Activated CD4-positive, alpha-beta memory T cell treated with anti-CD3 and anti-CD28 coated beads, Interleukin-2, amount 10 ng/mL, durations not matched to agents 7 days and 5 days (primary cell): ENCODE measurements at regions not wholly inside any gene's neighbourhood (a gene's known extent, or its start where the extent isn't known, plus 50 kb on each side); places are given as distances from the start of the nearest gene placed in this dataset.
"Not testable (repeated sequence)": the region's sequence is repeated elsewhere in the genome, so short reads cannot be mapped to it uniquely, and the experiment has no call there.

Experiments
- CTCF ChIA-PET: fragments of 350-600 bp; sonication (Branson Sonifier 250); formaldehyde crosslinking; loops from one replicate; lab custom pipeline; 2021; ENCODE audit warnings: antibody characterized with exemption, inconsistent platforms; lab: Charles Lee
- POLR2A ChIA-PET: fragments of 350-600 bp; sonication (Branson Sonifier 250); formaldehyde crosslinking; loops from one replicate; lab custom pipeline; 2021; ENCODE audit warnings: antibody characterized with exemption; lab: Charles Lee
- DNase-seq: peaks from one replicate; pipeline ENCODE4 v3.0.0-alpha.2; 2020
- H3K27ac Mint-ChIP-seq: one replicate; pipeline ENCODE4 v1.8.0; 2021; ENCODE audit warnings: mild to moderate bottlenecking, mixed read lengths
- H3K27me3 Mint-ChIP-seq: one replicate; pipeline ENCODE4 v1.8.0; 2021; ENCODE audit warnings: mixed read lengths
- H3K36me3 Mint-ChIP-seq: one replicate; pipeline ENCODE4 v1.8.0; 2021; ENCODE audit warnings: low read depth, mixed read lengths
- H3K4me1 Mint-ChIP-seq: one replicate; pipeline ENCODE4 v1.8.0; 2021; ENCODE audit warnings: mixed read lengths
- H3K4me3 Mint-ChIP-seq: one replicate; pipeline ENCODE4 v1.8.0; 2021; ENCODE audit warnings: mild to moderate bottlenecking, mixed read lengths
- H3K9me3 Mint-ChIP-seq: one replicate; pipeline ENCODE4 v1.8.0; 2021; ENCODE audit warnings: mixed read lengths

DNA sequence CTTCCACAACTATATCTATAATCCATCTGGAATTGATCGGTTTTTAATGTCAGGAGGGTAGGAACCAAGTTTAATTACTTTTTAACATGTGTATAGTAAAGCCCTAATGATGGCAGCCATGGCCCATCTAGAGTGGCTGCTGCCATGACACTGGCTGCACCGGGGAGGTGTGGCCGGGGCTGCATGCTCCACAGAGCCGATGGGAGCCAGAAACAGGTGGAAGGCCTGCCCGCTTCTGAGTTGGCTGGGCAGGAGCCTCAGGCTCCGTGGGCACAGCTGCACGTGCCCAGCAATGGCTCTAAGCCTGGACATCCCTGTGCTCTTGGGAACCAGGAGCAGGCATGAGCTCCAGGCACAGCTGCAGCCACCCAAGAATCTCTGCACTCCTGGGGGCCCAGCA lies 73.0 kb downstream of the GBP6 start:
- Mint-ChIP-seq H3K36me3 (peaks cover 14% of the 10 kb centered on the region), H3K27me3 (no peaks in the 10 kb centered on the region), H3K4me3 (no peak overlapping the region), H3K9me3 (peaks cover 26% of the 10 kb centered on the region), H3K4me1 (peaks cover 3% of the 10 kb centered on the region), H3K27ac (no peak overlapping the region)
- POLR2A ChIA-PET, result no interaction called here
- CTCF ChIA-PET, result no interaction called here
- DNase-seq, result no peak

DNA sequence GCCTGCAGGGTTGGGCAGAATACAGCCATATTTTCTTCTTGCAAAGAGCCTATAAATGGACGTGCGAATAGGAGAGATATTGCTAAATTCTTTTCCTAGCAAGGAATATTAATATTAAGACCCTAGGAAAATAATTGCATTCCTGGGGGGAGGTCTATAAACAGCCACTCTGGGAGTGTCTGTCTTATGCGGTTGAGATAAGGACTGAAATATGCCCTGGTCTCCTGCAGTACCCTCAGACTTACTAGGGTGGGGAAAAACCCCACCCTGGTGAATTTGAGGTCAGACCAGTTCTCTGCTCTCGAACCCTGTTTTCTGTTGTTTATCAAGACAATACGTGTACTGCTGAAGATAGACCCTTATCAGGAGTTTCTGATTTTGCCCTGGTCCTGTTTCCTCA lies 74.4 kb downstream of the GBP6 start:
- Mint-ChIP-seq H3K9me3 (peaks cover 28% of the 10 kb centered on the region), H3K36me3 (peaks cover 17% of the 10 kb centered on the region)
- H3K27ac Mint-ChIP-seq, H3K27me3 Mint-ChIP-seq, H3K4me1 Mint-ChIP-seq, POLR2A ChIA-PET, CTCF ChIA-PET, H3K4me3 Mint-ChIP-seq, DNase-seq: not testable (repeated sequence)

DNA sequence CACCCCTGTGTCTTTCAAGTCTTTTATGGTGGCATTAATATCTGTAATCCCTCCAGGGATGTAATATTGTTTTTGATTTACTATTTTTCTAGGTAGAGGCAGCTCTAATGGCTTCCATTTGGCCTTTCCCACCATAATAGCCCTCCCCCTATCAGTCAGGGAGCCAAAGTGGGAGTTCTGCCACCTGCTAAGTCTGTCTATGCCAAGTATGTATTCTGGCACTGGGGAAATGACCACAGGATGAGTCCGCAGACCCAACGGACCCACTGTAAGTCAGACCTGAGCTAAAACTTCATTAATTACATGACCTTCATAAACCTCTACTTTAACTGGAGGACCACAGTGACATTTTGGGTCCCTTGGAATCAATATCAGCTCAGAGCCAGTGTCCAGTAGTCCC lies 77.1 kb downstream of the GBP6 start:
- Mint-ChIP-seq H3K27ac (no peak overlapping the region), H3K27me3 (no peaks in the 10 kb centered on the region), H3K4me3 (no peak overlapping the region), H3K9me3 (peaks cover 28% of the 10 kb centered on the region), H3K36me3 (peaks cover 17% of the 10 kb centered on the region), H3K4me1 (no peaks in the 10 kb centered on the region)
- DNase-seq, result no peak
- CTCF ChIA-PET, result no interaction called here
- POLR2A ChIA-PET, result no interaction called here

DNA sequence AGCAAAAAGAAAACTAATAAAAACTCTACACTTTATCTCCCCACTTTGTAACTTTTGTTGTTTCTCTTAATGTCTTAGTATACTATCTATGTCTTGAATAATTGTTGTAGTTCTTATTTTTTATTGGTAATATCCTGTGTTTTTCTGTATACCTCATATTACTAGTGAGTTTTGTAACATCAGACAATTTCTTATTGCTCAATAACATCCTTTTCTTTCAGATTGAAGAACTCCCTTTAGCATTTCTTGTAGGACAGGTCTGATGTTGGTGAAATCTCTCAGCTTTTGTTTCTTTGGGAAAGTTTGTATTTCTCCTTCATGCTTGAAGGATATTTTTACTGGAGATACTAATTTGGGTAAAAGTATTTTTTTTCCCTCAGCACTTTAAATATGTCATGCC lies 79.8 kb upstream of the LRRC8B start:
- H3K36me3 Mint-ChIP-seq, result peaks cover 7% of the 10 kb centered on the region
- peaks cover 12% of the 10 kb centered on the region for H3K27me3 Mint-ChIP-seq
- ChIA-PET POLR2A (no interaction called here), CTCF (interaction anchor here (0.8 to 1.4 kb wide), 2 partner anchors 11 to 437 kb away, joined by 4 read pairs; no protein-coding TSS in a partner anchor)
- DNase-seq, result no peak
- no peak overlapping the region for H3K27ac Mint-ChIP-seq
- no peaks in the 10 kb centered on the region for H3K4me1 Mint-ChIP-seq
- peaks cover 9% of the 10 kb centered on the region for H3K9me3 Mint-ChIP-seq
- H3K4me3 Mint-ChIP-seq, result no peak overlapping the region

DNA sequence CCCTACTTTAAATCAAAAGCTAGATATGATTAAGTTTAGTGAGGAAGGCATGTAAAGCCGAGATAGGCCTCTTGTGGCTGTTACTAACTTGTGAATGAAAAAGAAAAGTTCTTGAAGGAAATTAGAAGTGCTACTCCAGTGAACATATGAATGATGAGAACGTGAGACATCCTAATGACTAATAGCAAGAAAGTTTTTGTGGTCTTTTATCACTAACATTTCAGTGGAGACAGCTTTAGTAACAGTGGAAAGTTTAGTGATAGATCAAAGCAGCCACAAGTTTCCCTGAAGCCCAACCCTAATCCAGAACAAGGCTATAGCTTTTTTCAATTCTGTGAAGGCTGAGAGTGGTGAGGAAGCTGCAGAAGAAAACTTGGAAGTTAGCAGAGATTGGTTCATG lies 73.6 kb upstream of the LRRC8B start:
- Mint-ChIP-seq H3K4me3 (no peak overlapping the region), H3K4me1 (peaks cover 10% of the 10 kb centered on the region), H3K27ac (peak overlapping the region; percentile 1), H3K36me3 (no peaks in the 10 kb centered on the region), H3K27me3 (peaks cover 40% of the 10 kb centered on the region), H3K9me3 (no peaks in the 10 kb centered on the region)
- DNase-seq, result no peak
- ChIA-PET CTCF (interaction anchor here (1.3 to 1.6 kb wide), 3 partner anchors 93 to 467 kb away, joined by 4 to 7 read pairs (median 4); no protein-coding TSS in a partner anchor), POLR2A (interaction anchor here (1.3 to 1.6 kb wide), 2 partner anchors 160 to 429 kb away, joined by 4 read pairs; no protein-coding TSS in a partner anchor)

DNA sequence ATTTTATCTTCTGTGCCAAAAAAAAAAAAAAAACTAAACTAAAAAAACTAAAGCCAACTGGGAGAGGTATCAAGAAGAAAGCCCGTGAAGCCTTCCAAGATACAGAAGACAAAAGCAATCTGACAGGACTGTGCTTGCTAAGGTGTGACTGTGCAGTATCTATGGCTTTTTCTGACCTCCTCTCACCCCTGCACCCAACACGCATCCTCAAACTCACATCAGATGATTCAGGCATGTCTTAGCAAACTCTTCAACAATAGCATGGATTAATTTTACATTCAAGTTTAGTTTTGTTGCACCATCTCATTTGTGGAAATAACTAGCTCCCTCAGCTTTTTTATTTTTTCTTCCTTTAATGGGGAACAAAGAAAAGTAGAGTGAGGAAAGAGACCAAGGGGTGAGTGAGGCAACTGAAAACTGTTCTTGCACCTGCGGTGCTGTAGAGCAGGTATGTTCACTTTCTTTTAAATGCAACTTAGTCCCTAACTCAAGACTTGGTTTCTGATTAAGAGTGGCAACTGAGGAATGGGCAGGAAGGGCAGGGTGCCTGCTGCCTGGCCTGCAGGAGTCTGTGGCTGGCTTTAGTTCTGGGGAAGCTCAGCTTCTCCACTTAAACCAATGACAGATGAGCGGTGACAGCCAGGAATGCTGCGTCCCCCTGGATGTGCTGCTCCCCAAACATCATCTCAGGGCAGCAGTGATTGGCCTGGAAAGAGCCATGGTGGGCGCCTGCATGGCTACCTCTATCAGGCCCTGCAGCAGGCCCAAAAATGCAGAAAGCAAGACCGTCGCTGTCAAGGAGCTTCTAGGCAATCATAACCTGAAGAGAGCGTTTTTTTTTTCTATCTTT lies 71.3 kb upstream of the LRRC8B start:
- no peak for DNase-seq
- CTCF ChIA-PET, result interaction anchor here (0.9 to 2.2 kb wide), 15 partner anchors 11 to 522 kb away, joined by 3 to 11 read pairs (median 5); partner anchors contain the start of gene GBP1
- peaks cover 45% of the 10 kb centered on the region for H3K27me3 Mint-ChIP-seq
- no peak overlapping the region for H3K4me3 Mint-ChIP-seq
- H3K4me1 Mint-ChIP-seq, result peaks cover 10% of the 10 kb centered on the region
- H3K27ac Mint-ChIP-seq, result no peak overlapping the region
- H3K9me3 Mint-ChIP-seq, result no peaks in the 10 kb centered on the region
- no peaks in the 10 kb centered on the region for H3K36me3 Mint-ChIP-seq
- POLR2A ChIA-PET, result no interaction called here

DNA sequence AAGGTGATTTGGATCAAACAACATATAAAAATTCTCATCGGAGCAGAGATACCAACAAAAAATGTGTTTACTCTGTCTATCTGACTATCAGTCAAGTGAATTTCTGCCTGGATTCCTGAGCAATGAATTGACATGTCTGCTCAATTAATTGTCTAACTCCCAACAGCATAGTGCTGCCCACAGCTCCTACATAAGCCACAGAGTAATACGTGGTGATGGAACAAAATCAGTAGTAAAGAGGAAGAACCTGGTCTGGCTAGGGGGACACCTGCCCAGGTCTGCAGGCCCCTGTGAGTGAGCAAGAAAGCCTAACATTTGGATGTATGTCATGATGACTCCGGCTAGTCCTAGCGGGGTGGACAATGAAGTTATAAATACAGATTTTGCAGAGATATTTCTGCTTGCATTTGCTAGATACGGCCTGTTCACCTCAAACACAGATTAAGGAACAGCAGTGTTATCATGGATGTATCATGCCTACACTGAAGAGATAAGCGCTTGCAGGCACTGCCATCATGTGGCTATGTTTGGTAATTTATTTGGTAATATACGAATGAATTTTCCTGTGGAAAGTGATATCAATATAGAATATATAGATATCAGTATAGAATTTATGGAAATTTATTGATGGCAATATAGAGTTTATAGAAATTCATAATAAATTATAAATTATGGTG lies 69.6 kb upstream of the LRRC8B start:
- peaks cover 10% of the 10 kb centered on the region for H3K4me1 Mint-ChIP-seq
- no peaks in the 10 kb centered on the region for H3K9me3 Mint-ChIP-seq
- peak; percentile 70 for DNase-seq
- H3K27me3 Mint-ChIP-seq, result peaks cover 45% of the 10 kb centered on the region
- POLR2A ChIA-PET, result no interaction called here
- CTCF ChIA-PET, result interaction anchor here (1.0 to 2.2 kb wide), 10 partner anchors 10 to 523 kb away, joined by 3 to 11 read pairs (median 5); no protein-coding TSS in a partner anchor
- no peaks in the 10 kb centered on the region for H3K36me3 Mint-ChIP-seq
- H3K27ac Mint-ChIP-seq, result no peak overlapping the region
- no peak overlapping the region for H3K4me3 Mint-ChIP-seq

DNA sequence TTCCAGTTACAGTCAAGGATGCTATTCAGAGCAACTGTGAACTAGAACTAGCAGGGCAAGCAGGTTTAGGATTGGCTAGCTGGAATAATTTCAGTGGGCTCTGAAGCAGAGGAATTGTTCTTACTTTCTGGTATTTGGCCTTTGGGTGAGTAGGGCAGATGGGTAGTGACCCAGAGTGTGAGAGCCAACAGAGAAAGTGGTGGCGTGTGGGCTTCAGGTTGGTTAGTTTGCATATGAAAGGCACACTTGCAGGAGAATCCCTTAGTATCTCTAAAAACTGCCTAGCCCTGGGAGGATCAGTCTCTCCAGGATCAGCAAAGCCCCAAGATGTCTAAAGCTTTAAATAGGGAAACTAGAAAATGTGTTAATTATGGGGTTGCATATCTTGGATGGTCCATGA lies 67.6 kb upstream of the LRRC8B start:
- Mint-ChIP-seq H3K4me3 (no peak overlapping the region), H3K27ac (no peak overlapping the region), H3K4me1 (no peaks in the 10 kb centered on the region), H3K9me3 (no peaks in the 10 kb centered on the region), H3K27me3 (peaks cover 54% of the 10 kb centered on the region), H3K36me3 (no peaks in the 10 kb centered on the region)
- ChIA-PET CTCF (interaction anchor here (1.1 to 1.9 kb wide), 4 partner anchors 90 to 483 kb away, joined by 3 to 5 read pairs (median 4); no protein-coding TSS in a partner anchor), POLR2A (no interaction called here)
- DNase-seq, result no peak

DNA sequence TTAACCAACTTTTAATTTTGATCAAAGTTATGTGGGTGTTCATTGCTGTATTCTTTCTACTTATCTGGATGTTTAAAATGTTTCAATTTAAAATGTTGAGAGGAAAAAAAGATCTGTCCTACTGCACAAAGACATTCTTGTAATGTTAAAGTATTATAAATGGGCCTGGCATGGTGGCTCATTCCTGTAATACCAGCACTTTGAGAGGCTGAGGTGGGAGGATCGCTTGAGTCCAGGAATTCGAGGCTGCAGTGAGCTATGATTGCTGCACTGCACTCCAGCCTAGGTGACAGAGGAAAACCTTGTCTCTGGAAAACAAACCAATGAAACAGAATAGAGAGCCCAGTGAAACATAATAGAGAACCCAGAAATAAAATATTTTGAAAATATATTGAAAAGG lies 65.5 kb upstream of the LRRC8B start:
- H3K4me1 Mint-ChIP-seq, result peaks cover 9% of the 10 kb centered on the region
- ChIA-PET CTCF (no interaction called here), POLR2A (no interaction called here)
- H3K4me3 Mint-ChIP-seq, result no peak overlapping the region
- H3K27me3 Mint-ChIP-seq, result peaks cover 56% of the 10 kb centered on the region
- no peak for DNase-seq
- H3K27ac Mint-ChIP-seq, result no peak overlapping the region
- H3K36me3 Mint-ChIP-seq, result no peaks in the 10 kb centered on the region
- H3K9me3 Mint-ChIP-seq, result peaks cover under 1% of the 10 kb centered on the region

DNA sequence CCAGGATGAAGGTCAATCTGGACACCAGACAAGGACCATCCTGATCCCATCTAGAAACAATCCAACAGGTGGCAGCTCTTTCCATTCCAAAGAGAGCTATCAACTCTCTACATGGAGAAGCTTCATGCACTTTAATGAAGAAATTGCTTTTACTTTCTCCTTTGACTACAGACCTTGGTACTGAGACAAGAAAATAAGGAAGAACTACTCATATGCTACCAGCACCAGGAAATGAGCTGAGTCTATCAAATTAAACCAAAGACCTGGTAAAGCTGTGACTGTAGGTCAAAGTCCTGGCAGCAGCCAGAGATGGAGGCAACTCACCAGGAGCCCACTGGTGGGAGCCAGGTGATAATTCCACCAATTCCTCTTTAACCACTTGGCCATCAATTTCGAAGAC lies 64.3 kb upstream of the LRRC8B start:
- peaks cover 67% of the 10 kb centered on the region for H3K27me3 Mint-ChIP-seq
- H3K27ac Mint-ChIP-seq, result no peak overlapping the region
- ChIA-PET CTCF (interaction anchor here (0.9 kb wide), 1 partner anchor 468 kb away, joined by 3 read pairs; no protein-coding TSS in a partner anchor), POLR2A (no interaction called here)
- DNase-seq, result no peak
- H3K36me3 Mint-ChIP-seq, result no peaks in the 10 kb centered on the region
- H3K4me3 Mint-ChIP-seq, result no peak overlapping the region
- H3K9me3 Mint-ChIP-seq, result peaks cover 2% of the 10 kb centered on the region
- peaks cover 21% of the 10 kb centered on the region for H3K4me1 Mint-ChIP-seq

DNA sequence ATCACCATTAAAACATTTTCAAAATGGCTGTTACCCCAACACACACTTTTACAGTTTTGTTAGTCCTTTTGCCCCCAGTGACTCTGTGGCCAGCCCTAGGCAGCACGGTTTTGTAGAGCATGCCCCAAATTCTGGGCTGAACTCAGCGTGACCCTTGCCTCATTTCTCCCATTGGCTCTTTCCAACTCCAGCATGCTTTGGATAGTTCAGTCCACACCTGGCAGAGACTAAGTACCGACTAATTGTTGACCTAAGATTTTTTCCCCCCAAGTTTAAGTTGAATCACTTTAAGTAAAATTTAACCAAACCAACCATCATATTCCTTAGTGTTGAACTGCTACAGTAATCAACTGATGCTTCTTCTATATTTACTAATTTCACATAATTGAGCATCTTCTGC lies 62.4 kb upstream of the LRRC8B start:
- POLR2A ChIA-PET, result no interaction called here
- Mint-ChIP-seq H3K27ac (no peak overlapping the region), H3K36me3 (no peaks in the 10 kb centered on the region), H3K4me3 (no peak overlapping the region), H3K27me3 (peaks cover 70% of the 10 kb centered on the region), H3K9me3 (peaks cover 2% of the 10 kb centered on the region), H3K4me1 (peaks cover 30% of the 10 kb centered on the region)
- DNase-seq, result no peak
- CTCF ChIA-PET, result interaction anchor here (1.4 kb wide), 1 partner anchor 377 kb away, joined by 4 read pairs; no protein-coding TSS in a partner anchor

DNA sequence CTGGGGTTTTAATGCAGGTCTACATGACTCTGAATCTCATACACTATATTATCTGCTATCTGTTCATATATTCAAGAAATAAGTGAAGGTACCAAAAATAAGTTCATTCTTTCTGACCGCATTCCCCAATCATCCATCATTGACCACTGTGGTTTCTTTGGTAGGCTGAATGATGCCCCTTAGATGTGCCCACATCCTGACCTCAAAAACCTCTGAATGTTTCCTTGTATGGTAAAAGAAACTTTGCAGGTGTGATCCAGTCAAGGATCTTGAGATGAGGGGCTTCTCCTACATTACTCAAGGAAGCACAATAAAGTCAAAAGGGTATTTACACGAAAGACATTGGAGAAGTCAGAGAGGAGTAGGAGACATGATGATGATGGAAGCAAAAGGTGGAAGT lies 60.6 kb upstream of the LRRC8B start:
- H3K27me3 Mint-ChIP-seq, result peaks cover 71% of the 10 kb centered on the region
- CTCF ChIA-PET, result interaction anchor here (1.3 to 1.8 kb wide), 2 partner anchors 10 to 465 kb away, joined by 5 read pairs; no protein-coding TSS in a partner anchor
- no peaks in the 10 kb centered on the region for H3K36me3 Mint-ChIP-seq

DNA sequence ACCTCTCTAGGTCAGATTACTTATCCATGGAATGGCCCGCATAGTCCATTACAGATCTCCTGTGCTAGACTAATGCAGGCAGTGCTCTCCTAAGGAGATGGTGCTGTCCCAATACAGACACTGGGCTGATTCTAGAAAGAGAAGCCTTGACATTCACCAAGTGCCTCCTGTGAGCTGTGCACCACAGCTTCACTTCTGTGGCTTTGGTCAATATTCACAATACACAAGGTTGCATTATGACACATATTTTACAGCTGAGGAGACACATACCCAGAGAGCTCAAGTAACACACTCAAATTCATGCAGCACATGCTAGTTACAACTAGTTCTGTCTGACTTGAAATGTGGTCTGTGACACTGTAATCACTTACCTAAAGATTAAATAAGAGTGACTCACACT lies 59.4 kb upstream of the LRRC8B start:
- H3K36me3 Mint-ChIP-seq, result no peaks in the 10 kb centered on the region
- H3K4me1 Mint-ChIP-seq, result peaks cover 30% of the 10 kb centered on the region
- ChIA-PET POLR2A (interaction anchor here (0.9 to 1.3 kb wide), 2 partner anchors 10 to 146 kb away, joined by 3 to 7 read pairs; no protein-coding TSS in a partner anchor), CTCF (interaction anchor here (1.3 to 1.8 kb wide), 2 partner anchors 11 to 20 kb away, joined by 5 read pairs; no protein-coding TSS in a partner anchor)
- no peak for DNase-seq
- H3K27me3 Mint-ChIP-seq, result peaks cover 70% of the 10 kb centered on the region
- H3K4me3 Mint-ChIP-seq, result no peak overlapping the region
- H3K9me3 Mint-ChIP-seq, result peaks cover 2% of the 10 kb centered on the region
- H3K27ac Mint-ChIP-seq, result no peak overlapping the region

More for the DNA sequence above, 60.6 kb upstream of the LRRC8B start:
- Mint-ChIP-seq H3K9me3 (peaks cover 2% of the 10 kb centered on the region), H3K27ac (no peak overlapping the region), H3K4me3 (no peak overlapping the region), H3K4me1 (peaks cover 30% of the 10 kb centered on the region)
- POLR2A ChIA-PET, result no interaction called here
- DNase-seq, result peak; percentile 35
